Peyer's patch (tissue), 4 donors: ENCODE measurements at regions not wholly inside any gene's neighbourhood (a gene's known extent, or its start where the extent isn't known, plus 50 kb on each side); places are given as distances from the start of the nearest gene placed in this dataset.
A peak's percentile ranks its signal among the peaks of the same experiment; 100 is the strongest.
"Not testable (repeated sequence)": the region's sequence is repeated elsewhere in the genome, so short reads cannot be mapped to it uniquely, and the experiment has no call there.

Source experiments
- DNase-seq, 3 donors: peaks; one replicate each; pipeline ENCODE4 v3.0.0-alpha.2; 2017 to 2019
- H3K27ac ChIP-seq, 4 donors: fragments of 200-600 bp; sonication (generic); one replicate each; pipeline ENCODE4 v1.5.1; 2016 to 2019
- H3K27me3 ChIP-seq, 2 donors: fragments of 200-600 bp; sonication (generic); one replicate each; pipeline ENCODE4 v1.5.1; 2019
- H3K36me3 ChIP-seq, 3 donors: fragments of 200-600 bp; sonication (generic); one replicate each; pipeline ENCODE4 v1.5.1; 2016 to 2019
- H3K4me1 ChIP-seq, 4 donors: fragments of 200-600 bp; sonication (generic); one replicate each; pipeline ENCODE4 v1.5.1; 2016 to 2019
- H3K4me3 ChIP-seq, 4 donors: fragments of 200-600 bp; sonication (generic); 1 replicate in 3 of 4; 2 replicates in 1 of 4; pipeline ENCODE4 v1.5.1; 2016 to 2019; ENCODE audit warnings: mild to moderate bottlenecking in 1 of 4
- H3K9me3 ChIP-seq, 4 donors: fragments of 200-600 bp; sonication (generic); one replicate each; pipeline ENCODE4 v1.5.1; 2016 to 2019; ENCODE audit warnings: mild to moderate bottlenecking in 1 of 4
- CTCF ChIP-seq, 6 experiments: fragments of 450-650 bp in 4 of 6; fragments of 200-600 bp in 2 of 6; sonication (generic) in 1 of 6; IDR thresholded peaks; one replicate each; pipeline ENCODE4 v1.5.1; 2017 to 2019; ENCODE audit warnings: antibody characterized with exemption in 6 of 6, mild to moderate bottlenecking in 3 of 6, moderate library complexity in 1 of 6
- POLR2A ChIP-seq, 2 donors: fragments of 450-650 bp; IDR thresholded peaks; one replicate each; pipeline ENCODE4 v1.5.1; 2017; ENCODE audit warnings: antibody characterized with exemption in 2 of 2, mild to moderate bottlenecking in 2 of 2, moderate library complexity in 2 of 2

DNA sequence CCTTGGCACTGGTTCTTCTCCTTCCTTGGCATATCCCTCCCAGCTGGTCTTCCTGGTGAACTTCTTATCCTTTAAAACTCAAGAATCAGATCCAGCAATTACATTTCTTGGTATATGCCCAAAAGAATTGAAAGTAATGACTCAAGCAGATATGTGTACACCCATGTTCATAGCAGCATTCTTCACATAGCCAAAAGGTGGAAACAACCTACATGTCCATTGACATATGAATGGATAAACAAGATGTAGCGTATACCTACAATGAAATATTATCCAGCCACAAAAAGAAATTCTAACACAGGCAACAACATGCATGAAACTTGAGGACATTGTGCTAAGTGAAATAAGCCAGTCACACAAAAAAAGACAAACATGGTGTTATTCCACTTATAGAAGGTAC, 103.7 kb upstream of the NT5E start:
- no peak overlapping the region for H3K27ac ChIP-seq
- no peak for DNase-seq
- no peaks in the 10 kb centered on the region for H3K9me3 ChIP-seq
- no peaks in the 10 kb centered on the region for H3K4me1 ChIP-seq
- H3K4me3 ChIP-seq = no peak overlapping the region
- H3K36me3 ChIP-seq = no peaks in the 10 kb centered on the region
- TF ChIP-seq POLR2A (IDR thresholded peaks at IDR 0.05) (no peak), CTCF (IDR thresholded peaks at IDR 0.05) (no peak)
- no peaks in the 10 kb centered on the region for H3K27me3 ChIP-seq

- no peaks in the 10 kb centered on the region for H3K9me3 ChIP-seq
- no peak for DNase-seq
- no peaks in the 10 kb centered on the region for H3K36me3 ChIP-seq
- no peaks in the 10 kb centered on the region for H3K4me1 ChIP-seq
- no peaks in the 10 kb centered on the region for H3K27me3 ChIP-seq
- no peak overlapping the region for H3K4me3 ChIP-seq
- TF ChIP-seq POLR2A (IDR thresholded peaks at IDR 0.05) = no peak
- no peak for TF ChIP-seq CTCF (IDR thresholded peaks at IDR 0.05)
- no peak overlapping the region for H3K27ac ChIP-seq
Observed at GRCh38 chr6:85344996-85345395, 104.9 kb upstream of the NT5E start.

GRCh38 chr6:85343428-85343827, 106.5 kb upstream of the NT5E start:
- Histone ChIP-seq H3K27ac (no peak overlapping the region), H3K4me3 (no peak overlapping the region), H3K4me1 (no peaks in the 10 kb centered on the region), H3K27me3 (no peaks in the 10 kb centered on the region), H3K36me3 (no peaks in the 10 kb centered on the region), H3K9me3 (no peaks in the 10 kb centered on the region)
- DNase-seq = no peak
- no peak for TF ChIP-seq POLR2A (IDR thresholded peaks at IDR 0.05)
- no peak for TF ChIP-seq CTCF (IDR thresholded peaks at IDR 0.05)

DNA sequence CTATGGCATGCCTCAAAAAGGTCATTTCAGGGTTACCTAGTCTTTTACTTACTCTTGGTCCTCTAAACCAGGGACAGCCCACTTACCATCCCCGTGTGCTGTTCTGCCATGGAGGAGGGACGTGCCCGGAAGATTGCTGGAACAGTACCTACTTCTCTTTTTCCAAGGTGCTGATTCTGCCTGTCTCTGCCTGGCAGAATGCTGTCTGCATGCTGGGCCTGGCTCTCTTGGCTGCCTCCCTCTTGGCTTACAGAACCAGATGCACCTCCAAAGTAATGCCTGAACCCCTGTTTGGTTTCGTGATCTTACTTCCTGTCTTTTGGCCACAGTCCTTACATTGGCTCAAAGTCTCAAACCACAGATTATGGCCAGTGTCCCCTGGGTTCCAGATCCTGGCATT, 120.7 kb upstream of the NT5E start:
- Histone ChIP-seq H3K4me1 (no peaks in the 10 kb centered on the region), H3K4me3 (no peak overlapping the region), H3K27ac (no peak overlapping the region), H3K9me3 (no peaks in the 10 kb centered on the region), H3K36me3 (no peaks in the 10 kb centered on the region), H3K27me3 (no peaks in the 10 kb centered on the region)
- no peak for DNase-seq
- no peak for TF ChIP-seq CTCF (IDR thresholded peaks at IDR 0.05)
- no peak for TF ChIP-seq POLR2A (IDR thresholded peaks at IDR 0.05)

GRCh38 chr6:85325811-85326210, 124.1 kb upstream of the NT5E start:
- not testable (repeated sequence) for H3K9me3 ChIP-seq, H3K4me1 ChIP-seq, H3K4me3 ChIP-seq, H3K36me3 ChIP-seq, H3K27ac ChIP-seq, H3K27me3 ChIP-seq, DNase-seq

DNA sequence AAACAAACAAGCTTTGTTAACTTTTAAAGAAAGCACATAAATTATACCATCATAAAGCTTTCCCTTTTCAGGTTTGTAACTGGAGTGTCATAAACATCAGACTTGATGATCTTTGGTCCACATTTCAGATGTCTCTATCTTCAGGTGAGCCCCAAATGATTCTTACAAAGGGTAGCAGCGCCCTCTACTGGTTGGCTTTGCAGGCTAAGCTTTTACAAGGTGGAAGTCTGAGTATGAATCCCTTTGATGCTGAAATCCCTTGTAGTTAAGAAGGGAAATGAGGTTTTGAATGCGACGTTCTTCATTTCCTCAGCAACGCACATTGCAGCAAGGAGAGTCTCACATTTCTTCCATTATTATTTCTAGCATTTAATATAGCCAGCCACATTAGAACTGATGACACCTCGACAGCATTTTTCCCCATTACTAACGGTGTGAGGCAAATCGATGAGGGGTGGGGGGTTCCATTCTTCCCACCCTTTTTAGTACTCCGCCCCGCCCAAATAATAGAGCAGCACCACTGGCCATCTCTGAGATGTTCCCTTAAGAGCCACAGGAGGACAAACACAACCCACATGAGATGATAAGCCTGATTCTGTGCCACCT, 126.3 kb upstream of the NT5E start:
- Histone ChIP-seq H3K4me3 (no peak overlapping the region), H3K27ac (no peak overlapping the region), H3K9me3 (no peaks in the 10 kb centered on the region), H3K4me1 (no peaks in the 10 kb centered on the region), H3K27me3 (no peaks in the 10 kb centered on the region), H3K36me3 (no peaks in the 10 kb centered on the region)
- no peak for TF ChIP-seq POLR2A (IDR thresholded peaks at IDR 0.05)
- peak in 5 of 6 experiments; percentile 7 to 79 (median 73) for TF ChIP-seq CTCF (IDR thresholded peaks at IDR 0.05)
- DNase-seq = peak; percentile 45 to 85 (median 62)
